H9 (cell line): ENCODE measurements at regions not wholly inside any gene's neighbourhood (a gene's known extent, or its start where the extent isn't known, plus 50 kb on each side); places are given as distances from the start of the nearest gene placed in this dataset.

Source experiments
- DNase-seq: peaks from one replicate; pipeline ENCODE4 v3.0.0-alpha.2; 2017
- H2AFZ ChIP-seq: one replicate; pipeline ENCODE4 v1.6.1; 2013; ENCODE audit warnings: mild to moderate bottlenecking, low read length, control low read depth, moderate library complexity
- H2AK5ac ChIP-seq: 2 replicates; pipeline ENCODE4 v1.6.1; 2013; ENCODE audit warnings: low read length, control low read depth, mixed read lengths; ENCODE audit not compliant: insufficient read length
- H2BK120ac ChIP-seq: one replicate; pipeline ENCODE4 v1.6.1; 2013; ENCODE audit warnings: low read depth, mild to moderate bottlenecking, low read length, control low read depth, inconsistent platforms; ENCODE audit not compliant: poor library complexity, severe bottlenecking
- H2BK12ac ChIP-seq: 2 replicates; pipeline ENCODE4 v1.6.1; 2013; ENCODE audit warnings: low read length, control low read depth, mixed read lengths, low read depth; ENCODE audit not compliant: insufficient read length
- H2BK15ac ChIP-seq: 2 replicates; pipeline ENCODE4 v1.6.1; 2013; ENCODE audit warnings: low read depth, low read length, control low read depth
- H2BK20ac ChIP-seq: one replicate; pipeline ENCODE4 v1.6.1; 2013; ENCODE audit warnings: low read depth, mild to moderate bottlenecking, low read length, control low read depth, inconsistent platforms; ENCODE audit not compliant: poor library complexity, severe bottlenecking
- H2BK5ac ChIP-seq: 2 replicates; pipeline ENCODE4 v1.6.1; 2013; ENCODE audit warnings: low read length, control low read depth, mixed read lengths; ENCODE audit not compliant: insufficient read length
- H3K14ac ChIP-seq: 2 replicates; pipeline ENCODE4 v1.6.1; 2013; ENCODE audit warnings: low read length, control low read depth; ENCODE audit not compliant: insufficient read depth
- H3K18ac ChIP-seq: 2 replicates; pipeline ENCODE4 v1.6.1; 2013; ENCODE audit warnings: low read depth, mild to moderate bottlenecking, mixed read lengths, low read length, control low read depth; ENCODE audit not compliant: insufficient read length
- H3K23ac ChIP-seq: 2 replicates; pipeline ENCODE4 v1.6.1; 2013; ENCODE audit warnings: low read length, control low read depth, mixed read lengths, low read depth; ENCODE audit not compliant: insufficient read length
- H3K23me2 ChIP-seq: 2 replicates; pipeline ENCODE4 v1.6.1; 2013; ENCODE audit warnings: low read depth, mild to moderate bottlenecking, mixed read lengths, low read length, control low read depth; ENCODE audit not compliant: insufficient read length, poor library complexity, severe bottlenecking
- H3K27ac ChIP-seq: 2 replicates; pipeline ENCODE4 v1.5.1; 2013; ENCODE audit warnings: low read length, control low read depth, mixed read lengths, low read depth; ENCODE audit not compliant: insufficient read length
- H3K27me3 ChIP-seq: 2 replicates; pipeline ENCODE4 v1.6.1; 2013; ENCODE audit warnings: low read length, control low read depth, inconsistent platforms; ENCODE audit not compliant: insufficient read depth
- H3K4ac ChIP-seq: 2 replicates; pipeline ENCODE4 v1.6.1; 2013; ENCODE audit warnings: low read depth, mild to moderate bottlenecking, control low read depth, inconsistent platforms, low read length, moderate library complexity
- H3K4me1 ChIP-seq: 2 replicates; pipeline ENCODE4 v1.6.1; 2013; ENCODE audit warnings: low read length, control low read depth, inconsistent platforms; ENCODE audit not compliant: insufficient read depth
- H3K4me2 ChIP-seq: 2 replicates; pipeline ENCODE4 v1.6.1; 2013; ENCODE audit warnings: low read length, control low read depth, mixed read lengths; ENCODE audit not compliant: insufficient read length, insufficient read depth
- H3K56ac ChIP-seq: 2 replicates; pipeline ENCODE4 v1.6.1; 2013; ENCODE audit warnings: low read depth, mild to moderate bottlenecking, mixed read lengths, low read length, control low read depth; ENCODE audit not compliant: insufficient read length
- H3K79me1 ChIP-seq: 2 replicates; pipeline ENCODE4 v1.6.1; 2013; ENCODE audit warnings: low read depth, mild to moderate bottlenecking, moderate library complexity, low read length, control low read depth, inconsistent platforms; ENCODE audit not compliant: insufficient read depth, poor library complexity, severe bottlenecking
- H3K79me2 ChIP-seq: 2 replicates; pipeline ENCODE4 v1.6.1; 2013; ENCODE audit warnings: low read length, control low read depth, inconsistent platforms; ENCODE audit not compliant: insufficient read depth
- H3K9ac ChIP-seq: 2 replicates; pipeline ENCODE4 v1.6.1; 2013; ENCODE audit warnings: low read length, control low read depth, mixed read lengths; ENCODE audit not compliant: insufficient read length; ENCODE audit errors: extremely low read depth
- H3K9me3 ChIP-seq: one replicate; pipeline ENCODE4 v1.6.1; 2013; ENCODE audit warnings: low read depth, low read length, inconsistent platforms; ENCODE audit not compliant: control insufficient read depth
- H3T11ph ChIP-seq: one replicate; pipeline ENCODE4 v1.6.1; 2013; ENCODE audit warnings: mild to moderate bottlenecking, low read length, control low read depth, inconsistent platforms
- H4K20me1 ChIP-seq: one replicate; pipeline ENCODE4 v1.6.1; 2013; ENCODE audit not compliant: control insufficient read depth, insufficient read length, insufficient read depth
- H4K5ac ChIP-seq: 2 replicates; pipeline ENCODE4 v1.6.1; 2013; ENCODE audit warnings: low read depth, mild to moderate bottlenecking, mixed read lengths, low read length, control low read depth; ENCODE audit not compliant: insufficient read length
- H4K8ac ChIP-seq: replicated peaks from 2 replicates; pipeline ENCODE4 v1.6.1; 2013; ENCODE audit warnings: low read length, control low read depth, mixed read lengths, low read depth; ENCODE audit not compliant: insufficient read length
- H4K91ac ChIP-seq: 2 replicates; pipeline ENCODE4 v1.6.1; 2013; ENCODE audit warnings: low read depth, mild to moderate bottlenecking, moderate library complexity, mixed read lengths, low read length, control low read depth; ENCODE audit not compliant: insufficient read length
- H3K27ac Mint-ChIP-seq, 3 experiments: 2 replicates in 2 of 3; 3 replicates in 1 of 3; pipeline ENCODE4 v1.8.0; 2020 to 2021; ENCODE audit warnings: mixed read lengths in 3 of 3, mild to moderate bottlenecking in 1 of 3, moderate library complexity in 1 of 3
- H3K27me3 Mint-ChIP-seq: 2 replicates; pipeline ENCODE4 v1.8.0; 2021; ENCODE audit warnings: low read depth, mild to moderate bottlenecking, moderate library complexity, mixed read lengths
- H3K36me3 Mint-ChIP-seq, 3 experiments: 2 replicates in 2 of 3; 3 replicates in 1 of 3; pipeline ENCODE4 v1.8.0; 2020 to 2021; ENCODE audit warnings: low read depth in 3 of 3, mixed read lengths in 3 of 3; ENCODE audit not compliant: insufficient read depth in 1 of 3
- H3K4me1 Mint-ChIP-seq, 2 experiments: 2 replicates each; pipeline ENCODE4 v1.8.0; 2020; ENCODE audit warnings: mixed read lengths in 2 of 2
- H3K4me3 Mint-ChIP-seq, 2 experiments: 2 replicates in 1 of 2; 3 replicates in 1 of 2; pipeline ENCODE4 v1.8.0; 2020 to 2021; ENCODE audit warnings: mild to moderate bottlenecking in 2 of 2, mixed read lengths in 2 of 2, moderate library complexity in 1 of 2
- H3K9me3 Mint-ChIP-seq, 2 experiments: 2 replicates in 1 of 2; 3 replicates in 1 of 2; pipeline ENCODE4 v1.8.0; 2020; ENCODE audit warnings: mild to moderate bottlenecking in 2 of 2, mixed read lengths in 2 of 2, moderate library complexity in 1 of 2
- WGBS: extraction: QIAGEN DNeasy Blood & Tissue Kit; methylation state at CpG from one replicate; pipeline ENCODE4 v1.1.7; 2013; ENCODE audit warnings: missing lambda C conversion rate, low lambda C conversion rate, mixed read lengths; ENCODE audit not compliant: insufficient read length; ENCODE audit errors: extremely low coverage; 5-methylcytosine and 5-hydroxymethylcytosine counted together
- TF ChIP-seq, protein P1 (sequence below): fragments of 200-600 bp; sonication (generic); conservative IDR thresholded peaks from 3 replicates; pipeline ENCODE4 v1.8.0; 2021; ENCODE audit warnings: antibody characterized with exemption, mild to moderate bottlenecking

DNA sequence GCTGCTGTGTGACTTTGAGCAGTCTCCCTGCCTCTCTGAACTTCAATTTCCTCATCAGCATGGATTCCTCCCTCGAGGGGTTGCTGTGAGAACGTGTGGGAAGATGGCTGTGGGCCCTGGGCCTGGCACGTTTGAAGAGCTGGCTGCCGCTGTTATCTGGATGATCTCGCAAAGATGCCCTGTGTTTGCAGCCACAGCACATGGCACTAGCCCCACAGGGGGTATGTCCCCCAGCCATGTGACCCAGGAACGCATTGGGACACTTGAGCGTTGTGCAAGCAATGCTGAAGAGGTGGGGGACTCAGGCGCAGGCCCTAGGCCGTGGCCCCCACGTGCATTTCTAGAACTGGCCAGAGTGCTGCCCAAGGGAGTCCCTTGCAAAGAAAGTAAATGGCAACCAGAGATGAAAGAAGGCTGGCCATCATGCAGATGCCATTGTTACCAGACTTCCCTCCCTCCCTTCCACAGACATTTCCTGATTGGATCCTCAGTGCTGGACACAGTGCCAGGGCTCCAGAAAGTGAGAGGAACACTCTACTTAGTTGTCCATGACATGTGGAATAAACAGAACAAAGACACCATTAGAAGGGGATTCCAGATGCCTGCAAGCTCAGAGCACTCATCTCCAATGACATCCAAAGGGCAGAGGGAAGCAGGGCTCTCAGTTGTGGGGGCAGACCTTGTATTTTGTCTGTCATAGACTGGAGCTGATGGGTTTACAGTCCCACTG is 65.1 kb upstream of the NEURL1B start:
- TF ChIP-seq, protein P1, sequence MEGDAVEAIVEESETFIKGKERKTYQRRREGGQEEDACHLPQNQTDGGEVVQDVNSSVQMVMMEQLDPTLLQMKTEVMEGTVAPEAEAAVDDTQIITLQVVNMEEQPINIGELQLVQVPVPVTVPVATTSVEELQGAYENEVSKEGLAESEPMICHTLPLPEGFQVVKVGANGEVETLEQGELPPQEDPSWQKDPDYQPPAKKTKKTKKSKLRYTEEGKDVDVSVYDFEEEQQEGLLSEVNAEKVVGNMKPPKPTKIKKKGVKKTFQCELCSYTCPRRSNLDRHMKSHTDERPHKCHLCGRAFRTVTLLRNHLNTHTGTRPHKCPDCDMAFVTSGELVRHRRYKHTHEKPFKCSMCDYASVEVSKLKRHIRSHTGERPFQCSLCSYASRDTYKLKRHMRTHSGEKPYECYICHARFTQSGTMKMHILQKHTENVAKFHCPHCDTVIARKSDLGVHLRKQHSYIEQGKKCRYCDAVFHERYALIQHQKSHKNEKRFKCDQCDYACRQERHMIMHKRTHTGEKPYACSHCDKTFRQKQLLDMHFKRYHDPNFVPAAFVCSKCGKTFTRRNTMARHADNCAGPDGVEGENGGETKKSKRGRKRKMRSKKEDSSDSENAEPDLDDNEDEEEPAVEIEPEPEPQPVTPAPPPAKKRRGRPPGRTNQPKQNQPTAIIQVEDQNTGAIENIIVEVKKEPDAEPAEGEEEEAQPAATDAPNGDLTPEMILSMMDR = no peak
- H3K23ac ChIP-seq = no peak overlapping the region
- no peaks in the 10 kb centered on the region for H3K9me3 ChIP-seq
- Mint-ChIP-seq H3K9me3 (no peaks in the 10 kb centered on the region; a peak in 1 of 5 replicates), H3K4me1 (peaks cover 37 to 46% of the 10 kb centered on the region in 2 experiments), H3K27me3 (peaks cover 25% of the 10 kb centered on the region), H3K27ac (no peak overlapping the region), H3K36me3 (peaks cover 0 to 5% (median 0%) of the 10 kb centered on the region in 3 experiments; a peak in 1 of 7 replicates), H3K4me3 (no peak overlapping the region)
- no peak overlapping the region for H2AFZ ChIP-seq
- no peaks in the 10 kb centered on the region for H3K79me2 ChIP-seq
- H2BK12ac ChIP-seq = no peak overlapping the region
- no peak overlapping the region for H3K18ac ChIP-seq
- H3T11ph ChIP-seq = no peak overlapping the region
- H3K56ac ChIP-seq = no peak overlapping the region
- no peaks in the 10 kb centered on the region for H3K23me2 ChIP-seq
- no peak overlapping the region for H3K9ac ChIP-seq
- no CpG with 5 or more reads among the region's 10 CpGs for WGBS
- no peak overlapping the region for H3K14ac ChIP-seq
- no peak overlapping the region for H3K27ac ChIP-seq
- no peak overlapping the region for H2AK5ac ChIP-seq
- H3K4me2 ChIP-seq = no peak overlapping the region
- no peak overlapping the region for H2BK5ac ChIP-seq
- H3K27me3 ChIP-seq = no peaks in the 10 kb centered on the region
- H2BK20ac ChIP-seq = no peak overlapping the region
- no peak overlapping the region for H4K91ac ChIP-seq
- no peak overlapping the region for H4K8ac ChIP-seq
- no peak for DNase-seq
- H4K20me1 ChIP-seq = no peaks in the 10 kb centered on the region
- H3K4ac ChIP-seq = no peak overlapping the region
- H2BK15ac ChIP-seq = no peak overlapping the region
- no peaks in the 10 kb centered on the region for H3K79me1 ChIP-seq
- no peak overlapping the region for H4K5ac ChIP-seq
- H3K4me1 ChIP-seq = 0 out of 2 replicates have a peak, but pooled peaks cover 3% of the 10 kb centered on the region
- no peak overlapping the region for H2BK120ac ChIP-seq
